ENCODE measurements at regions not wholly inside any gene's neighbourhood (a gene's known extent, or its start where the extent isn't known, plus 50 kb on each side); places are given as distances from the start of the nearest gene placed in this dataset.

GRCh38 chr18:6638447-6638846, 91.1 kb upstream of the ARHGAP28 start:
- Histone ChIP-seq H3K9ac (ENCODE audit: low read length) (no peak overlapping the region), H3K4me1 (ENCODE audit: control insufficient read depth in 1 of 2, insufficient read depth in 2 of 2, low read length in 2 of 2) (no peaks in the 10 kb centered on the region), H3K4me2 (ENCODE audit: low read length) (no peak overlapping the region), H3K9me3 (ENCODE audit: control insufficient read depth in 1 of 2, insufficient read depth in 1 of 2, low read depth in 1 of 2, low read length in 2 of 2) (peaks cover 34 to 47% of the 10 kb centered on the region in 2 experiments; a peak in 2 of 4 replicates), H3K36me3 (ENCODE audit: control insufficient read depth in 1 of 2, insufficient read depth in 2 of 2, low read length in 2 of 2) (no peaks in the 10 kb centered on the region), H3K27ac (ENCODE audit: low read depth, low read length) (no peak overlapping the region), H3K4me3 (replicated peaks in 1 of 2; ENCODE audit: low read depth in 1 of 2, low read length in 2 of 2) (no peak overlapping the region), H4K20me1 (ENCODE audit: insufficient read depth) (no peaks in the 10 kb centered on the region), H3K9me2 (ENCODE audit: insufficient read depth) (no peaks in the 10 kb centered on the region), H3K79me2 (ENCODE audit: insufficient read depth, low read length) (no peaks in the 10 kb centered on the region), H3K27me3 (ENCODE audit: insufficient read depth, low read length) (no peaks in the 10 kb centered on the region), H2AFZ (ENCODE audit: low read depth, low read length, poor library complexity, severe bottlenecking) (no peak overlapping the region)
- no peak for TF ChIP-seq CTCF (IDR thresholded peaks at IDR 0.05 in 2 of 3, conservative IDR thresholded peaks at IDR 0.05 in 1 of 3; ENCODE audit: borderline replicate concordance in 1 of 3, insufficient read depth in 1 of 3, low read depth in 2 of 3, low read length in 2 of 3)
- TF ChIP-seq EZH2phosphoT487 (IDR thresholded peaks at IDR 0.05; ENCODE audit: borderline replicate concordance): no peak
- no peak for TF ChIP-seq ELF1 (IDR thresholded peaks at IDR 0.05; ENCODE audit: borderline replicate concordance, low read depth)
- TF ChIP-seq POLR2A (IDR thresholded peaks at IDR 0.05; ENCODE audit: borderline replicate concordance, extremely low read depth, insufficient read depth, insufficient read length): no peak
- no peak for TF ChIP-seq SRF (IDR thresholded peaks at IDR 0.05; ENCODE audit: low read depth)
- no peak for TF ChIP-seq TCF7L2 (IDR thresholded peaks at IDR 0.05; ENCODE audit: borderline replicate concordance, extremely low read depth, insufficient read depth, insufficient read length)
- no peak for TF ChIP-seq REST (IDR thresholded peaks at IDR 0.05; ENCODE audit: low read depth)
- no peak for TF ChIP-seq ZBTB33 (IDR thresholded peaks at IDR 0.05; ENCODE audit: extremely low read depth, insufficient replicate concordance, low read length)
- no peak for TF ChIP-seq EZH2 (IDR thresholded peaks at IDR 0.05)
- TF ChIP-seq YY1 (IDR thresholded peaks at IDR 0.05; ENCODE audit: extremely low read depth, insufficient replicate concordance, low read depth, low read length): no peak
- no peak for TF ChIP-seq POLR2AphosphoS5 (IDR thresholded peaks at IDR 0.05; ENCODE audit: low read depth, low read length)
- no peak for TF ChIP-seq RAD21 (IDR thresholded peaks at IDR 0.05; ENCODE audit: low read depth)
- TF ChIP-seq CEBPB (IDR thresholded peaks at IDR 0.05; ENCODE audit: low read depth): no peak
- intact Hi-C loops (cut with micrococcal nuclease): no loop called here
- ChIA-PET CTCF (no interaction called here), RAD21 (ENCODE audit: low non-redundant PET in 1 of 2, low total read pairs in 2 of 2, uncharacterized antibody in 2 of 2, unreplicated experiment in 2 of 2) (no interaction called here), POLR2A (no interaction called here)
- no TSS peak for BruUV-seq (replicated peaks)
- no peak for DNase-seq (ENCODE audit: low read depth, low spot score)
- ATAC-seq: no peak
